CD14-positive monocyte (primary cell): ENCODE measurements at regions not wholly inside any gene's neighbourhood (a gene's known extent, or its start where the extent isn't known, plus 50 kb on each side); places are given as distances from the start of the nearest gene placed in this dataset.

Experiments used
- DNase-seq, 3 donors: peaks; one replicate each; pipeline ENCODE4 v3.0.0-alpha.2; 2011 to 2022
- H2AFZ ChIP-seq: 2 replicates; pipeline ENCODE4 v1.6.0; 2012; ENCODE audit warnings: mild to moderate bottlenecking, low read depth, low read length, inconsistent platforms; ENCODE audit not compliant: insufficient read depth, poor library complexity, severe bottlenecking
- H3K27ac ChIP-seq, 2 donors: 1 replicate in 1 of 2; 2 replicates in 1 of 2; pipeline ENCODE4 v1.5.1; 2012 to 2013; ENCODE audit warnings: low read length in 2 of 2, control low read depth in 1 of 2, inconsistent platforms in 1 of 2, low read depth in 1 of 2, mild to moderate bottlenecking in 1 of 2
- H3K27me3 ChIP-seq, 2 donors: one replicate each; pipeline versions ENCODE4 v1.6.0 to v1.6.1; 2011 to 2013; ENCODE audit warnings: low read length in 2 of 2; ENCODE audit not compliant: control insufficient read depth in 2 of 2, insufficient read depth in 2 of 2
- H3K36me3 ChIP-seq, 2 donors: replicated peaks in 1 of 2; 1 replicate in 1 of 2; 2 replicates in 1 of 2; pipeline versions ENCODE4 v1.5.1 to v1.6.1; 2012 to 2013; ENCODE audit warnings: low read length in 2 of 2, control low read depth in 1 of 2, inconsistent platforms in 1 of 2, mild to moderate bottlenecking in 1 of 2; ENCODE audit not compliant: insufficient read depth in 2 of 2, control insufficient read depth in 1 of 2
- H3K4me1 ChIP-seq, 2 donors: 1 replicate in 1 of 2; 2 replicates in 1 of 2; pipeline versions ENCODE4 v1.5.1 to v1.6.1; 2012 to 2013; ENCODE audit warnings: low read length in 2 of 2, control low read depth in 1 of 2, inconsistent platforms in 1 of 2, mild to moderate bottlenecking in 1 of 2, moderate library complexity in 1 of 2; ENCODE audit not compliant: insufficient read depth in 2 of 2, control insufficient read depth in 1 of 2
- H3K4me2 ChIP-seq: replicated peaks from 2 replicates; pipeline ENCODE3; 2012; ENCODE audit warnings: low read length, moderate library complexity, mild to moderate bottlenecking; ENCODE audit not compliant: poor library complexity, severe bottlenecking; ENCODE audit errors: extremely low read depth
- H3K4me3 ChIP-seq, 3 experiments: fragments of 200-600 bp in 1 of 3; sonication (generic) in 1 of 3; replicated peaks in 1 of 3; 1 replicate in 2 of 3; 2 replicates in 1 of 3; pipeline ENCODE4 v1.5.1; 2011 to 2013; ENCODE audit warnings: low read length in 3 of 3, mild to moderate bottlenecking in 3 of 3, control low read depth in 2 of 3, low read depth in 2 of 3, inconsistent platforms in 1 of 3, moderate library complexity in 1 of 3
- H3K79me2 ChIP-seq: 2 replicates; pipeline ENCODE4 v1.6.0; 2012; ENCODE audit warnings: mild to moderate bottlenecking, control low read depth, inconsistent platforms, low read length, moderate library complexity; ENCODE audit not compliant: insufficient read depth
- H3K9ac ChIP-seq: 2 replicates; pipeline ENCODE4 v1.6.0; 2017; ENCODE audit warnings: low read length, mild to moderate bottlenecking; ENCODE audit not compliant: insufficient read depth, poor library complexity, severe bottlenecking
- H3K9me3 ChIP-seq, 2 donors: replicated peaks in 1 of 2; 1 replicate in 1 of 2; 2 replicates in 1 of 2; pipeline versions ENCODE4 v1.5.1 to v1.6.1; 2012 to 2013; ENCODE audit warnings: low read length in 2 of 2, control low read depth in 1 of 2; ENCODE audit not compliant: control insufficient read depth in 1 of 2, insufficient read depth in 1 of 2
- H4K20me1 ChIP-seq: 2 replicates; pipeline ENCODE4 v1.6.0; 2012; ENCODE audit warnings: mild to moderate bottlenecking, low read length, control low read depth, moderate library complexity; ENCODE audit not compliant: insufficient read depth
- H3K27ac Mint-ChIP-seq, 7 donors: one replicate each; pipeline ENCODE4 v1.8.0; 2020; ENCODE audit warnings: mild to moderate bottlenecking in 7 of 7, mixed read lengths in 7 of 7, moderate library complexity in 6 of 7, inconsistent platforms in 2 of 7
- H3K27me3 Mint-ChIP-seq, 3 donors: one replicate each; pipeline ENCODE4 v1.8.0; 2021 to 2022; ENCODE audit warnings: low read depth in 3 of 3, mild to moderate bottlenecking in 3 of 3, mixed read lengths in 3 of 3, moderate library complexity in 3 of 3, inconsistent platforms in 1 of 3
- H3K36me3 Mint-ChIP-seq, 2 donors: one replicate each; pipeline ENCODE4 v1.8.0; 2020; ENCODE audit warnings: mixed read lengths in 2 of 2, inconsistent platforms in 1 of 2, mild to moderate bottlenecking in 1 of 2
- H3K4me1 Mint-ChIP-seq: one replicate; pipeline ENCODE4 v1.8.0; 2020; ENCODE audit warnings: mild to moderate bottlenecking, mixed read lengths
- H3K4me3 Mint-ChIP-seq, 2 donors: one replicate each; pipeline ENCODE4 v1.8.0; 2020; ENCODE audit warnings: mild to moderate bottlenecking in 2 of 2, mixed read lengths in 2 of 2, moderate library complexity in 1 of 2
- H3K9me3 Mint-ChIP-seq, 7 donors: one replicate each; pipeline ENCODE4 v1.8.0; 2020 to 2022; ENCODE audit warnings: mixed read lengths in 7 of 7, mild to moderate bottlenecking in 6 of 7, moderate library complexity in 6 of 7, inconsistent platforms in 2 of 7
- CTCF ChIP-seq: fragments of 200-600 bp; IDR thresholded peaks from one replicate; pipeline ENCODE4 v1.8.0; 2022; ENCODE audit warnings: antibody characterized with exemption, mild to moderate bottlenecking
- WGBS: methylation state at CpG from one replicate; pipeline ENCODE4 v1.1.5; 2013; ENCODE audit warnings: missing lambda C conversion rate; ENCODE audit not compliant: insufficient coverage; 5-methylcytosine and 5-hydroxymethylcytosine counted together
- intact Hi-C, 2 donors: fragments of 100-400 bp; cut with micrococcal nuclease; formaldehyde crosslinking; loops; one replicate each; pipeline versions ENCODE4 v1.15.0 to v1.15.1; 2023

GRCh38 chr14:50035214-50035613, 81.2 kb downstream of the VCPKMT start:
- intact Hi-C loops, result loop anchor here (5.0 to 10.0 kb wide), 4 partner anchors 33 to 168 kb away; no protein-coding TSS in a partner anchor
- no peak overlapping the region for H3K27ac ChIP-seq
- no peaks in the 10 kb centered on the region for H4K20me1 ChIP-seq
- peaks cover 45 to 53% of the 10 kb centered on the region in 2 donors for H3K4me1 ChIP-seq
- H3K36me3 ChIP-seq, result no peaks in the 10 kb centered on the region
- WGBS, result no CpG with 5 or more reads among the region's 1 CpG
- no peaks in the 10 kb centered on the region for H3K79me2 ChIP-seq
- Mint-ChIP-seq H3K4me3 (no peak overlapping the region), H3K9me3 (peaks cover 0 to 3% (median 0%) of the 10 kb centered on the region in 7 donors), H3K4me1 (peaks cover 54% of the 10 kb centered on the region), H3K27me3 (peaks cover 0 to 5% (median 2%) of the 10 kb centered on the region in 3 donors), H3K36me3 (peaks cover 15 to 17% of the 10 kb centered on the region in 2 donors), H3K27ac (no peak overlapping the region)
- H3K4me2 ChIP-seq, result no peak overlapping the region
- H2AFZ ChIP-seq, result no peak overlapping the region
- H3K27me3 ChIP-seq, result no peaks in the 10 kb centered on the region
- H3K9ac ChIP-seq, result no peak overlapping the region
- H3K9me3 ChIP-seq, result no peaks in the 10 kb centered on the region
- DNase-seq, result no peak
- no peak for TF ChIP-seq CTCF
- no peak overlapping the region for H3K4me3 ChIP-seq

DNA sequence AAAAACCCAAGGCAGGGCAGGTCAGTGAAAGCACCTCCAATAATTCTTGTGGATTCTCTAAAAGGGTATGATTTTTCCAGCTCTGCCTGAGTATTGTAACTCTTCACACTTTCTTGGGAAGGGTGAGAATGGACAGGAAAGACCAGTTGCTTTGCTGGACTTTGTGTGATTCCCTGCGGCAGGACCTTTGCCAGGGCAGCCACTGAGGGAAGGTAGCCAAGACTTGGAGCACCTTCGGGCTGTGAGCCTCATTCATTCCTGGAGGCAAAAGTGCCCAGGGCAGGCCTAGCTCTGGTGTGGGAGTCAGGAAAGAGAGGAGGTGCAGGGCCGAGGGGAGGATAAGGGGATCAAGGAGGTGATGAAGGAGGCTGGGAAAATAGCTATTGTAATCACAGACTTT, 80.2 kb downstream of the VCPKMT start:
- Histone ChIP-seq H3K27ac (no peak overlapping the region), H2AFZ (no peak overlapping the region), H3K36me3 (no peaks in the 10 kb centered on the region), H3K9me3 (no peaks in the 10 kb centered on the region), H3K27me3 (no peaks in the 10 kb centered on the region), H3K4me2 (no peak overlapping the region), H3K4me3 (no peak overlapping the region), H3K79me2 (no peaks in the 10 kb centered on the region), H3K4me1 (peaks cover 49 to 54% of the 10 kb centered on the region in 2 donors), H4K20me1 (no peaks in the 10 kb centered on the region), H3K9ac (no peak overlapping the region)
- Mint-ChIP-seq H3K36me3 (peaks cover 12 to 14% of the 10 kb centered on the region in 2 donors), H3K4me3 (no peak overlapping the region), H3K27me3 (peaks cover 0 to 2% (median under 1%) of the 10 kb centered on the region in 3 donors), H3K27ac (peak overlapping the region in 2 of 7 donors; percentile 14 to 59), H3K4me1 (peaks cover 54% of the 10 kb centered on the region), H3K9me3 (peaks cover 0 to 3% (median 0%) of the 10 kb centered on the region in 7 donors)
- no peak for TF ChIP-seq CTCF
- 100% methylated on average over 2 of the region's 3 CpGs for WGBS
- intact Hi-C loops, result loop anchor here (5.0 to 10.0 kb wide), 4 partner anchors 34 to 169 kb away; no protein-coding TSS in a partner anchor
- no peak for DNase-seq
